Activated CD8-positive, alpha-beta memory T cell treated with anti-CD3 and anti-CD28 coated beads, Interleukin-2, amount 50 U/mL, for 48 hours (primary cell): ENCODE measurements at regions not wholly inside any gene's neighbourhood (a gene's known extent, or its start where the extent isn't known, plus 50 kb on each side); places are given as distances from the start of the nearest gene placed in this dataset.
"Not testable (repeated sequence)": the region's sequence is repeated elsewhere in the genome, so short reads cannot be mapped to it uniquely, and the experiment has no call there.

ENCODE experiments used
- DNase-seq: peaks from one replicate; pipeline ENCODE4 v3.0.0-alpha.2; 2020

- no peak for DNase-seq
Observed at GRCh38 chr18:8501044-8501443, 108.2 kb upstream of the RAB12 start.

- no peak for DNase-seq
Observed at GRCh38 chr18:8503248-8503647, 106.0 kb upstream of the RAB12 start.

GRCh38 chr18:8504424-8504823 is 104.8 kb upstream of the RAB12 start:
- DNase-seq, result no peak

- no peak for DNase-seq
Observed at GRCh38 chr18:8504880-8505435, 104.3 kb upstream of the RAB12 start.

- DNase-seq, result no peak
Observed at GRCh38 chr18:8506251-8507049, 102.8 kb upstream of the RAB12 start.

GRCh38 chr18:8507361-8507760 is 101.9 kb upstream of the RAB12 start:
- no peak for DNase-seq

- DNase-seq, result no peak
Observed at GRCh38 chr18:8507915-8508705, 101.1 kb upstream of the RAB12 start.

- no peak for DNase-seq
Observed at GRCh38 chr18:8513249-8513648, 96.0 kb upstream of the RAB12 start.

GRCh38 chr18:8514409-8514808 is 94.8 kb upstream of the RAB12 start:
- no peak for DNase-seq

- no peak for DNase-seq
Observed at GRCh38 chr18:8515142-8515865, 93.9 kb upstream of the RAB12 start.

GRCh38 chr18:8516371-8517250 is 92.6 kb upstream of the RAB12 start:
- DNase-seq, result no peak

GRCh38 chr18:8517276-8517675 is 92.0 kb upstream of the RAB12 start:
- DNase-seq, result no peak

GRCh38 chr18:8519102-8519501 is 90.1 kb upstream of the RAB12 start:
- DNase-seq, result no peak

- DNase-seq, result no peak
Observed at GRCh38 chr18:8520266-8520665, 89.0 kb upstream of the RAB12 start.

GRCh38 chr18:8522756-8523155 is 86.5 kb upstream of the RAB12 start:
- no peak for DNase-seq

GRCh38 chr18:8525692-8526091 is 83.5 kb upstream of the RAB12 start:
- DNase-seq, result no peak

GRCh38 chr18:8526332-8526731 is 82.9 kb upstream of the RAB12 start:
- DNase-seq, result no peak

GRCh38 chr18:8529609-8530008 is 79.6 kb upstream of the RAB12 start:
- DNase-seq, result no peak

GRCh38 chr18:8531084-8531483 is 78.2 kb upstream of the RAB12 start:
- not testable (repeated sequence) for DNase-seq

- no peak for DNase-seq
Observed at GRCh38 chr18:8536231-8536630, 73.0 kb upstream of the RAB12 start.

- no peak for DNase-seq
Observed at GRCh38 chr18:8536922-8537321, 72.3 kb upstream of the RAB12 start.

- DNase-seq, result no peak
Observed at GRCh38 chr18:8537400-8537799, 71.8 kb upstream of the RAB12 start.
